CD4-positive, alpha-beta T cell (primary cell): ENCODE measurements at regions not wholly inside any gene's neighbourhood (a gene's known extent, or its start where the extent isn't known, plus 50 kb on each side); places are given as distances from the start of the nearest gene placed in this dataset.
"Not testable (repeated sequence)": the region's sequence is repeated elsewhere in the genome, so short reads cannot be mapped to it uniquely, and the experiment has no call there.

Source experiments
- ATAC-seq: fragments of 200-7000 bp; cut with Tn5 transposase; one replicate; pipeline ENCODE4 v1.10.0; 2022; ENCODE audit warnings: mild to moderate bottlenecking; ENCODE audit not compliant: poor library complexity
- CTCF ChIA-PET: fragments of 350-600 bp; sonication (Branson Sonifier 250); formaldehyde crosslinking; loops from one replicate; lab custom pipeline; 2021; ENCODE audit warnings: antibody characterized with exemption, inconsistent platforms; lab: Charles Lee
- POLR2A ChIA-PET: fragments of 350-600 bp; sonication (Branson Sonifier 250); formaldehyde crosslinking; loops from one replicate; lab custom pipeline; 2021; ENCODE audit warnings: antibody characterized with exemption, inconsistent platforms; lab: Charles Lee
- DNase-seq, 14 experiments: peaks; one replicate each; pipeline ENCODE4 v3.0.0-alpha.2; 2013 to 2020; ENCODE audit warnings: mixed read lengths in 2 of 14
- H3K27ac ChIP-seq, 2 donors: one replicate each; pipeline versions ENCODE4 v1.5.1 to v1.7.0; 2013; ENCODE audit warnings: low read length in 2 of 2, low read depth in 1 of 2, mild to moderate bottlenecking in 1 of 2
- H3K27me3 ChIP-seq, 2 experiments: 1 replicate in 1 of 2; 2 replicates in 1 of 2; pipeline versions ENCODE4 v1.6.1 to v1.7.0; 2013; ENCODE audit warnings: low read length in 2 of 2, control low read depth in 1 of 2, mild to moderate bottlenecking in 1 of 2, moderate library complexity in 1 of 2; ENCODE audit not compliant: insufficient read depth in 2 of 2, control insufficient read depth in 1 of 2
- H3K36me3 ChIP-seq: one replicate; pipeline ENCODE4 v1.6.1; 2013; ENCODE audit warnings: low read length, control low read depth; ENCODE audit not compliant: insufficient read depth
- H3K4me1 ChIP-seq: one replicate; pipeline ENCODE4 v1.6.1; 2013; ENCODE audit warnings: low read length, control low read depth; ENCODE audit not compliant: insufficient read depth
- H3K4me3 ChIP-seq: one replicate; pipeline ENCODE4 v1.5.1; 2013; ENCODE audit warnings: mild to moderate bottlenecking, low read length, moderate library complexity
- H3K9me3 ChIP-seq, 2 experiments: 1 replicate in 1 of 2; 2 replicates in 1 of 2; pipeline versions ENCODE4 v1.6.1 to v1.7.0; 2013; ENCODE audit warnings: low read length in 2 of 2, mild to moderate bottlenecking in 2 of 2, control low read depth in 1 of 2, moderate library complexity in 1 of 2; ENCODE audit not compliant: control insufficient read depth in 1 of 2, insufficient read depth in 1 of 2
- H3K27ac Mint-ChIP-seq: one replicate; pipeline ENCODE4 v1.8.0; 2020; ENCODE audit warnings: mixed read lengths
- H3K27me3 Mint-ChIP-seq: one replicate; pipeline ENCODE4 v1.8.0; 2021; ENCODE audit warnings: mixed read lengths
- H3K36me3 Mint-ChIP-seq: one replicate; pipeline ENCODE4 v1.8.0; 2021; ENCODE audit warnings: low read depth, mixed read lengths
- H3K4me1 Mint-ChIP-seq: one replicate; pipeline ENCODE4 v1.8.0; 2021; ENCODE audit warnings: low read depth, mixed read lengths
- H3K4me3 Mint-ChIP-seq: one replicate; pipeline ENCODE4 v1.8.0; 2020; ENCODE audit warnings: mild to moderate bottlenecking, mixed read lengths
- H3K9me3 Mint-ChIP-seq: one replicate; pipeline ENCODE4 v1.8.0; 2020; ENCODE audit warnings: mixed read lengths
- CTCF ChIP-seq: fragments of 200-600 bp; IDR thresholded peaks from one replicate; pipeline ENCODE4 v1.8.0; 2022; ENCODE audit warnings: antibody characterized with exemption, mild to moderate bottlenecking
- intact Hi-C, 2 experiments: fragments of 100-400 bp; cut with DNase I in 1 of 2; cut with micrococcal nuclease in 1 of 2; formaldehyde crosslinking; loops; one replicate each; pipeline versions ENCODE4 v1.15.1 to v1.9.0; 2023 to 2025; cut with DNase I, micrococcal nuclease

GRCh38 chr7:94188350-94188749 is 184.2 kb upstream of the BET1 start:
- no peak overlapping the region for H3K27ac Mint-ChIP-seq
- no peak for ATAC-seq
- no peaks in the 10 kb centered on the region for H3K36me3 ChIP-seq
- no peaks in the 10 kb centered on the region for H3K4me1 Mint-ChIP-seq
- H3K36me3 Mint-ChIP-seq = no peaks in the 10 kb centered on the region
- no peaks in the 10 kb centered on the region for H3K9me3 ChIP-seq
- ChIA-PET CTCF (no interaction called here), POLR2A (no interaction called here)
- no peaks in the 10 kb centered on the region for H3K9me3 Mint-ChIP-seq
- no peak overlapping the region for H3K27ac ChIP-seq
- no peak overlapping the region for H3K4me3 ChIP-seq
- intact Hi-C loops = no loop called here
- H3K4me1 ChIP-seq = no peaks in the 10 kb centered on the region
- H3K27me3 Mint-ChIP-seq = no peaks in the 10 kb centered on the region
- H3K27me3 ChIP-seq = no peaks in the 10 kb centered on the region
- TF ChIP-seq CTCF = no peak
- no peak overlapping the region for H3K4me3 Mint-ChIP-seq
- no peak for DNase-seq

- ChIA-PET CTCF (no interaction called here), POLR2A (no interaction called here)
- no peaks in the 10 kb centered on the region for H3K27me3 ChIP-seq
- no peak overlapping the region for H3K4me3 ChIP-seq
- no peak for TF ChIP-seq CTCF
- H3K4me1 Mint-ChIP-seq = no peaks in the 10 kb centered on the region
- DNase-seq = no peak
- no peaks in the 10 kb centered on the region for H3K4me1 ChIP-seq
- ATAC-seq = no peak
- no peak overlapping the region for H3K4me3 Mint-ChIP-seq
- H3K27ac Mint-ChIP-seq = no peak overlapping the region
- no peaks in the 10 kb centered on the region for H3K9me3 Mint-ChIP-seq
- H3K27ac ChIP-seq = no peak overlapping the region
- no peaks in the 10 kb centered on the region for H3K36me3 ChIP-seq
- H3K36me3 Mint-ChIP-seq = no peaks in the 10 kb centered on the region
- intact Hi-C loops = no loop called here
- no peaks in the 10 kb centered on the region for H3K27me3 Mint-ChIP-seq
- no peaks in the 10 kb centered on the region for H3K9me3 ChIP-seq
Observed at GRCh38 chr7:94190599-94191061, 186.5 kb upstream of the BET1 start.

- H3K4me3 ChIP-seq, H3K4me1 Mint-ChIP-seq, H3K4me3 Mint-ChIP-seq, DNase-seq, H3K27me3 Mint-ChIP-seq, H3K27ac ChIP-seq, H3K36me3 ChIP-seq, H3K9me3 ChIP-seq, ATAC-seq, POLR2A ChIA-PET, CTCF ChIA-PET, intact Hi-C loops, H3K4me1 ChIP-seq, H3K9me3 Mint-ChIP-seq, H3K27ac Mint-ChIP-seq, H3K27me3 ChIP-seq, H3K36me3 Mint-ChIP-seq: not testable (repeated sequence)
Observed at GRCh38 chr7:94194426-94194825, 190.3 kb upstream of the BET1 start.

- ChIA-PET POLR2A (no interaction called here), CTCF (no interaction called here)
- intact Hi-C loops = no loop called here
- Mint-ChIP-seq H3K4me3 (no peak overlapping the region), H3K27ac (no peak overlapping the region), H3K9me3 (no peaks in the 10 kb centered on the region), H3K27me3 (no peaks in the 10 kb centered on the region), H3K36me3 (no peaks in the 10 kb centered on the region), H3K4me1 (no peaks in the 10 kb centered on the region)
- Histone ChIP-seq H3K4me3 (no peak overlapping the region), H3K36me3 (no peaks in the 10 kb centered on the region), H3K4me1 (no peaks in the 10 kb centered on the region), H3K9me3 (no peaks in the 10 kb centered on the region), H3K27ac (no peak overlapping the region), H3K27me3 (no peaks in the 10 kb centered on the region)
- ATAC-seq (no peak), DNase-seq (no peak)
- no peak for TF ChIP-seq CTCF
Observed at GRCh38 chr7:94195201-94195600, 191.0 kb upstream of the BET1 start.
